Ectodermal cell (in vitro differentiated cells): ENCODE measurements at regions not wholly inside any gene's neighbourhood (a gene's known extent, or its start where the extent isn't known, plus 50 kb on each side); places are given as distances from the start of the nearest gene placed in this dataset.

Experiments
- H3K27ac ChIP-seq: 2 replicates; pipeline ENCODE4 v1.7.0; 2013; ENCODE audit warnings: mild to moderate bottlenecking, low read depth, low read length; ENCODE audit not compliant: insufficient read depth, poor library complexity, severe bottlenecking
- H3K27me3 ChIP-seq: 2 replicates; pipeline ENCODE4 v1.7.0; 2013; ENCODE audit warnings: mild to moderate bottlenecking, low read length; ENCODE audit not compliant: insufficient read depth, control insufficient read depth, poor library complexity, severe bottlenecking
- H3K36me3 ChIP-seq: one replicate; pipeline ENCODE4 v1.7.0; 2013; ENCODE audit warnings: low read length; ENCODE audit not compliant: control insufficient read depth, insufficient read depth
- H3K4me1 ChIP-seq: one replicate; pipeline ENCODE4 v1.7.0; 2013; ENCODE audit warnings: low read length; ENCODE audit not compliant: control insufficient read depth, insufficient read depth
- H3K4me3 ChIP-seq: 2 replicates; pipeline ENCODE4 v1.7.0; 2013; ENCODE audit warnings: low read depth, low read length, control low read depth; ENCODE audit not compliant: insufficient read depth
- H3K9me3 ChIP-seq: 2 replicates; pipeline ENCODE4 v1.7.0; 2013; ENCODE audit warnings: mild to moderate bottlenecking, low read length, moderate library complexity; ENCODE audit not compliant: control insufficient read depth
- WGBS, 2 experiments: methylation state at CpG; one replicate each; pipeline ENCODE4 v1.1.7; 2013; ENCODE audit warnings: missing lambda C conversion rate in 2 of 2; 5-methylcytosine and 5-hydroxymethylcytosine counted together

GRCh38 chr4:13906727-13907126 is 279.2 kb upstream of the BOD1L1 start:
- Histone ChIP-seq H3K4me3 (no peak overlapping the region), H3K36me3 (no peaks in the 10 kb centered on the region), H3K4me1 (no peaks in the 10 kb centered on the region), H3K27me3 (no peaks in the 10 kb centered on the region), H3K9me3 (no peaks in the 10 kb centered on the region), H3K27ac (no peak overlapping the region)
- 88% methylated on average over 1 of the region's 3 CpGs; no CpG with 5 or more reads in 1 of the 2 experiments for WGBS, 2 experiments

GRCh38 chr4:13907255-13907751 is 279.8 kb upstream of the BOD1L1 start:
- no peaks in the 10 kb centered on the region for H3K36me3 ChIP-seq
- no peaks in the 10 kb centered on the region for H3K9me3 ChIP-seq
- no peak overlapping the region for H3K4me3 ChIP-seq
- no peaks in the 10 kb centered on the region for H3K4me1 ChIP-seq
- H3K27me3 ChIP-seq = no peaks in the 10 kb centered on the region
- 60 to 100% methylated on average over 1 of the region's 1 CpG for WGBS, 2 experiments
- H3K27ac ChIP-seq = no peak overlapping the region

- Histone ChIP-seq H3K4me1 (no peaks in the 10 kb centered on the region), H3K36me3 (no peaks in the 10 kb centered on the region), H3K9me3 (no peaks in the 10 kb centered on the region), H3K27me3 (no peaks in the 10 kb centered on the region), H3K4me3 (no peak overlapping the region), H3K27ac (no peak overlapping the region)
- 93 to 94% methylated on average over 2 of the region's 2 CpGs for WGBS, 2 experiments
Observed at GRCh38 chr4:13908455-13908854, 280.9 kb upstream of the BOD1L1 start.

GRCh38 chr4:13910556-13910955 is 283.0 kb upstream of the BOD1L1 start:
- Histone ChIP-seq H3K27me3 (no peaks in the 10 kb centered on the region), H3K27ac (no peak overlapping the region), H3K9me3 (no peaks in the 10 kb centered on the region), H3K4me3 (no peak overlapping the region), H3K4me1 (peaks cover 4% of the 10 kb centered on the region), H3K36me3 (no peaks in the 10 kb centered on the region)

GRCh38 chr4:13911256-13911655 is 283.7 kb upstream of the BOD1L1 start:
- no peaks in the 10 kb centered on the region for H3K36me3 ChIP-seq
- no peak overlapping the region for H3K4me3 ChIP-seq
- no peak overlapping the region for H3K27ac ChIP-seq
- no peaks in the 10 kb centered on the region for H3K9me3 ChIP-seq
- no peaks in the 10 kb centered on the region for H3K27me3 ChIP-seq
- H3K4me1 ChIP-seq = peaks cover 6% of the 10 kb centered on the region

GRCh38 chr4:13912436-13912925 is 285.0 kb upstream of the BOD1L1 start:
- Histone ChIP-seq H3K9me3 (no peaks in the 10 kb centered on the region), H3K4me3 (no peak overlapping the region), H3K36me3 (no peaks in the 10 kb centered on the region), H3K27ac (no peak overlapping the region), H3K27me3 (no peaks in the 10 kb centered on the region), H3K4me1 (peaks cover 6% of the 10 kb centered on the region)
- WGBS, 2 experiments = 100% methylated on average over 1 of the region's 2 CpGs; no CpG with 5 or more reads in 1 of the 2 experiments

- H3K4me1 ChIP-seq = peaks cover 6% of the 10 kb centered on the region
Observed at GRCh38 chr4:13912966-13913365, 285.4 kb upstream of the BOD1L1 start.

GRCh38 chr4:13917015-13917414 is 289.5 kb upstream of the BOD1L1 start:
- H3K4me1 ChIP-seq = peaks cover 6% of the 10 kb centered on the region
- no peak overlapping the region for H3K27ac ChIP-seq
- 100% methylated on average over 1 of the region's 1 CpG; no CpG with 5 or more reads in 1 of the 2 experiments for WGBS, 2 experiments
- H3K9me3 ChIP-seq = no peaks in the 10 kb centered on the region
- no peak overlapping the region for H3K4me3 ChIP-seq
- H3K27me3 ChIP-seq = no peaks in the 10 kb centered on the region
- no peaks in the 10 kb centered on the region for H3K36me3 ChIP-seq

More at GRCh38 chr4:13912966-13913365, 285.4 kb upstream of the BOD1L1 start:
- H3K9me3 ChIP-seq = no peaks in the 10 kb centered on the region
- H3K27ac ChIP-seq = no peak overlapping the region
- H3K27me3 ChIP-seq = no peaks in the 10 kb centered on the region
- H3K4me3 ChIP-seq = no peak overlapping the region
- no peaks in the 10 kb centered on the region for H3K36me3 ChIP-seq

- H3K27me3 ChIP-seq = no peaks in the 10 kb centered on the region
- no peak overlapping the region for H3K4me3 ChIP-seq
- peaks cover 6% of the 10 kb centered on the region for H3K4me1 ChIP-seq
- H3K27ac ChIP-seq = no peak overlapping the region
- H3K36me3 ChIP-seq = no peaks in the 10 kb centered on the region
- WGBS, 2 experiments = 100% methylated on average over 2 of the region's 2 CpGs
- H3K9me3 ChIP-seq = no peaks in the 10 kb centered on the region
Observed at GRCh38 chr4:13918110-13918509, 290.6 kb upstream of the BOD1L1 start.

GRCh38 chr4:13918991-13919441 is 291.5 kb upstream of the BOD1L1 start:
- H3K9me3 ChIP-seq = no peaks in the 10 kb centered on the region
- 90 to 94% methylated on average over 6 to 7 of the region's 7 CpGs for WGBS, 2 experiments
- H3K4me3 ChIP-seq = no peak overlapping the region
- H3K27ac ChIP-seq = no peak overlapping the region
- H3K27me3 ChIP-seq = no peaks in the 10 kb centered on the region
- no peaks in the 10 kb centered on the region for H3K36me3 ChIP-seq
- H3K4me1 ChIP-seq = peaks cover 6% of the 10 kb centered on the region
